ENCODE measurements at regions not wholly inside any gene's neighbourhood (a gene's known extent, or its start where the extent isn't known, plus 50 kb on each side); places are given as distances from the start of the nearest gene placed in this dataset.

GRCh38 chr12:85669911-85670310, 166.3 kb downstream of the RASSF9 start:
- no peak overlapping the region for H3K27ac Mint-ChIP-seq
- no peak for TF ChIP-seq CTCF (IDR thresholded peaks at IDR 0.05; ENCODE audit: unreplicated experiment in 3 of 3)
- H3K4me3 Mint-ChIP-seq: no peak overlapping the region
- H3K36me3 Mint-ChIP-seq (ENCODE audit: low read depth): no peaks in the 10 kb centered on the region
- no peaks in the 10 kb centered on the region for H3K27me3 Mint-ChIP-seq (ENCODE audit: low read depth)
- peaks cover 5% of the 10 kb centered on the region for H3K9me3 Mint-ChIP-seq
- no peaks in the 10 kb centered on the region for H3K4me1 Mint-ChIP-seq

GRCh38 chr12:85672436-85672835, 163.8 kb downstream of the RASSF9 start:
- H3K4me3 Mint-ChIP-seq: no peak overlapping the region
- no peak overlapping the region for H3K27ac Mint-ChIP-seq
- H3K36me3 Mint-ChIP-seq (ENCODE audit: low read depth): no peaks in the 10 kb centered on the region
- H3K9me3 Mint-ChIP-seq: peaks cover 5% of the 10 kb centered on the region
- no peaks in the 10 kb centered on the region for H3K27me3 Mint-ChIP-seq (ENCODE audit: low read depth)
- no peaks in the 10 kb centered on the region for H3K4me1 Mint-ChIP-seq
- no peak for TF ChIP-seq CTCF (IDR thresholded peaks at IDR 0.05; ENCODE audit: unreplicated experiment in 3 of 3)

- no peaks in the 10 kb centered on the region for H3K4me1 Mint-ChIP-seq
- H3K36me3 Mint-ChIP-seq (ENCODE audit: low read depth): no peaks in the 10 kb centered on the region
- H3K4me3 Mint-ChIP-seq: no peak overlapping the region
- peaks cover 5% of the 10 kb centered on the region for H3K9me3 Mint-ChIP-seq
- no peak for TF ChIP-seq CTCF (IDR thresholded peaks at IDR 0.05; ENCODE audit: unreplicated experiment in 3 of 3)
- H3K27ac Mint-ChIP-seq: no peak overlapping the region
- H3K27me3 Mint-ChIP-seq (ENCODE audit: low read depth): no peaks in the 10 kb centered on the region
These were observed 162.2 kb downstream of the RASSF9 start for GRCh38 chr12:85673921-85674420.

- no peak overlapping the region for H3K27ac Mint-ChIP-seq
- peaks cover 5% of the 10 kb centered on the region for H3K9me3 Mint-ChIP-seq
- H3K4me3 Mint-ChIP-seq: no peak overlapping the region
- H3K27me3 Mint-ChIP-seq (ENCODE audit: low read depth): no peaks in the 10 kb centered on the region
- no peaks in the 10 kb centered on the region for H3K36me3 Mint-ChIP-seq (ENCODE audit: low read depth)
- no peak for TF ChIP-seq CTCF (IDR thresholded peaks at IDR 0.05; ENCODE audit: unreplicated experiment in 3 of 3)
- no peaks in the 10 kb centered on the region for H3K4me1 Mint-ChIP-seq
These were observed 159.1 kb downstream of the RASSF9 start for GRCh38 chr12:85676816-85677749.

GRCh38 chr12:85679296-85679695, 156.9 kb downstream of the RASSF9 start:
- no peaks in the 10 kb centered on the region for H3K36me3 Mint-ChIP-seq (ENCODE audit: low read depth)
- no peak overlapping the region for H3K4me3 Mint-ChIP-seq
- no peak overlapping the region for H3K27ac Mint-ChIP-seq
- no peak for TF ChIP-seq CTCF (IDR thresholded peaks at IDR 0.05; ENCODE audit: unreplicated experiment in 3 of 3)
- peaks cover under 1% of the 10 kb centered on the region for H3K9me3 Mint-ChIP-seq
- H3K4me1 Mint-ChIP-seq: no peaks in the 10 kb centered on the region
- no peaks in the 10 kb centered on the region for H3K27me3 Mint-ChIP-seq (ENCODE audit: low read depth)

GRCh38 chr12:85680881-85681280, 155.3 kb downstream of the RASSF9 start:
- H3K27ac Mint-ChIP-seq: no peak overlapping the region
- no peak for TF ChIP-seq CTCF (IDR thresholded peaks at IDR 0.05; ENCODE audit: unreplicated experiment in 3 of 3)
- no peaks in the 10 kb centered on the region for H3K9me3 Mint-ChIP-seq
- no peaks in the 10 kb centered on the region for H3K36me3 Mint-ChIP-seq (ENCODE audit: low read depth)
- H3K4me1 Mint-ChIP-seq: no peaks in the 10 kb centered on the region
- no peak overlapping the region for H3K4me3 Mint-ChIP-seq
- no peaks in the 10 kb centered on the region for H3K27me3 Mint-ChIP-seq (ENCODE audit: low read depth)
